Activated CD8-positive, alpha-beta T cell treated with anti-CD3 and anti-CD28 coated beads for 36 hours (primary cell): ENCODE measurements at regions not wholly inside any gene's neighbourhood (a gene's known extent, or its start where the extent isn't known, plus 50 kb on each side); places are given as distances from the start of the nearest gene placed in this dataset.

Experiments used
- ATAC-seq: fragments of 200-7000 bp; cut with Tn5 transposase; one replicate; pipeline ENCODE4 v1.10.0; 2021; ENCODE audit warnings: mild to moderate bottlenecking, moderate library complexity
- CTCF ChIA-PET: fragments of 350-600 bp; sonication (Branson Sonifier 250); formaldehyde crosslinking; loops from one replicate; lab custom pipeline; 2021; ENCODE audit warnings: antibody characterized with exemption; lab: Charles Lee
- POLR2A ChIA-PET: fragments of 350-600 bp; sonication (Branson Sonifier 250); formaldehyde crosslinking; loops from one replicate; lab custom pipeline; 2021; ENCODE audit warnings: antibody characterized with exemption; lab: Charles Lee
- DNase-seq: peaks from one replicate; pipeline ENCODE4 v3.0.0-alpha.2; 2020
- H3K27ac Mint-ChIP-seq: one replicate; pipeline ENCODE4 v1.8.0; 2021; ENCODE audit warnings: mild to moderate bottlenecking, mixed read lengths
- H3K27me3 Mint-ChIP-seq: one replicate; pipeline ENCODE4 v1.8.0; 2021; ENCODE audit warnings: mixed read lengths
- H3K36me3 Mint-ChIP-seq: one replicate; pipeline ENCODE4 v1.8.0; 2021; ENCODE audit warnings: low read depth, mixed read lengths
- H3K4me1 Mint-ChIP-seq: one replicate; pipeline ENCODE4 v1.8.0; 2021; ENCODE audit warnings: low read depth, mixed read lengths
- H3K4me3 Mint-ChIP-seq: one replicate; pipeline ENCODE4 v1.8.0; 2021; ENCODE audit warnings: mild to moderate bottlenecking, moderate library complexity, mixed read lengths
- H3K9me3 Mint-ChIP-seq: one replicate; pipeline ENCODE4 v1.8.0; 2021; ENCODE audit warnings: mixed read lengths
- CTCF ChIP-seq: fragments of 200-600 bp; IDR thresholded peaks from one replicate; pipeline ENCODE4 v1.8.0; 2022; ENCODE audit warnings: antibody characterized with exemption, mild to moderate bottlenecking
- intact Hi-C: fragments of 100-400 bp; cut with micrococcal nuclease; formaldehyde crosslinking; loops from one replicate; pipeline ENCODE4 v1.10.0; 2022

- ATAC-seq (no peak), DNase-seq (no peak)
- H3K36me3 Mint-ChIP-seq: no peaks in the 10 kb centered on the region
- CTCF ChIA-PET: no interaction called here
- H3K27ac Mint-ChIP-seq: no peak overlapping the region
- TF ChIP-seq CTCF: no peak
- H3K9me3 Mint-ChIP-seq: no peaks in the 10 kb centered on the region
- no peak overlapping the region for H3K4me3 Mint-ChIP-seq
- POLR2A ChIA-PET: no interaction called here
- H3K27me3 Mint-ChIP-seq: no peaks in the 10 kb centered on the region
- H3K4me1 Mint-ChIP-seq: no peaks in the 10 kb centered on the region
- intact Hi-C loops: no loop called here
These were observed 123.5 kb upstream of the NDP start for GRCh38 chrX:44096666-44097065.

GRCh38 chrX:44094821-44095530 is 121.8 kb upstream of the NDP start:
- Mint-ChIP-seq H3K27ac (no peak overlapping the region), H3K4me3 (no peak overlapping the region), H3K36me3 (no peaks in the 10 kb centered on the region), H3K9me3 (no peaks in the 10 kb centered on the region), H3K27me3 (no peaks in the 10 kb centered on the region), H3K4me1 (no peaks in the 10 kb centered on the region)
- intact Hi-C loops: no loop called here
- no peak for ATAC-seq
- ChIA-PET CTCF (no interaction called here), POLR2A (no interaction called here)
- TF ChIP-seq CTCF: no peak
- DNase-seq: no peak

- CTCF ChIA-PET: no interaction called here
- H3K4me1 Mint-ChIP-seq: no peaks in the 10 kb centered on the region
These were observed 120.2 kb upstream of the NDP start for GRCh38 chrX:44093431-44093830.

GRCh38 chrX:44092778-44093177 is 119.6 kb upstream of the NDP start:
- intact Hi-C loops: no loop called here
- POLR2A ChIA-PET: interaction anchor here (0.5 kb wide), 1 partner anchor 173 kb away, joined by 3 read pairs; no protein-coding TSS in a partner anchor
- ATAC-seq (no peak), DNase-seq (no peak)
- no peaks in the 10 kb centered on the region for H3K36me3 Mint-ChIP-seq
- no peak overlapping the region for H3K27ac Mint-ChIP-seq
- CTCF ChIA-PET: no interaction called here
- H3K4me3 Mint-ChIP-seq: no peak overlapping the region
- H3K27me3 Mint-ChIP-seq: no peaks in the 10 kb centered on the region
- no peak for TF ChIP-seq CTCF
- H3K4me1 Mint-ChIP-seq: no peaks in the 10 kb centered on the region
- no peaks in the 10 kb centered on the region for H3K9me3 Mint-ChIP-seq

More at GRCh38 chrX:44093431-44093830, 120.2 kb upstream of the NDP start:
- ATAC-seq: no peak
- no peaks in the 10 kb centered on the region for H3K9me3 Mint-ChIP-seq
- no peaks in the 10 kb centered on the region for H3K27me3 Mint-ChIP-seq
- DNase-seq: no peak
- intact Hi-C loops: no loop called here
- POLR2A ChIA-PET: no interaction called here
- no peak overlapping the region for H3K4me3 Mint-ChIP-seq
- no peaks in the 10 kb centered on the region for H3K36me3 Mint-ChIP-seq
- H3K27ac Mint-ChIP-seq: no peak overlapping the region
- TF ChIP-seq CTCF: no peak

- POLR2A ChIA-PET: no interaction called here
- Mint-ChIP-seq H3K4me3 (no peak overlapping the region), H3K4me1 (no peaks in the 10 kb centered on the region), H3K36me3 (no peaks in the 10 kb centered on the region), H3K27ac (no peak overlapping the region), H3K27me3 (no peaks in the 10 kb centered on the region), H3K9me3 (no peaks in the 10 kb centered on the region)
- TF ChIP-seq CTCF: no peak
- intact Hi-C loops: no loop called here
- no peak for DNase-seq
- CTCF ChIA-PET: no interaction called here
- ATAC-seq: no peak
These were observed 115.4 kb upstream of the NDP start for GRCh38 chrX:44088510-44089144.
